PFSK-1 (cell line): ENCODE measurements at regions not wholly inside any gene's neighbourhood (a gene's known extent, or its start where the extent isn't known, plus 50 kb on each side); places are given as distances from the start of the nearest gene placed in this dataset.

Experiments
- FOXP2 ChIP-seq: optimal IDR thresholded peaks from 2 replicates; pipeline ENCODE3; 2011; ENCODE audit warnings: borderline replicate concordance, control low read depth, inconsistent platforms; ENCODE audit not compliant: insufficient read depth; ENCODE audit errors: extremely low read length, extremely low read depth
- POLR2AphosphoS5 ChIP-seq: IDR thresholded peaks from 2 replicates; pipeline ENCODE4 v1.6.1; 2012; ENCODE audit warnings: low read depth, mild to moderate bottlenecking, control low read depth, low read length, moderate library complexity
- SIN3A ChIP-seq: IDR thresholded peaks from 2 replicates; pipeline ENCODE4 v1.6.1; 2012; ENCODE audit warnings: mild to moderate bottlenecking, low read length, moderate library complexity, borderline replicate concordance; ENCODE audit not compliant: insufficient read depth
- TAF1 ChIP-seq: IDR thresholded peaks from 2 replicates; pipeline ENCODE4 v1.6.1; 2012; ENCODE audit warnings: low read length, control low read depth, borderline replicate concordance; ENCODE audit not compliant: insufficient read depth
- TF ChIP-seq, protein P1 (sequence below), 2 experiments: IDR thresholded peaks; 2 replicates each; pipeline versions ENCODE4 v1.6.1 to v1.8.0; 2011 to 2012; ENCODE audit warnings: low read depth in 2 of 2, low read length in 2 of 2, control low read depth in 1 of 2, inconsistent platforms in 1 of 2, mild to moderate bottlenecking in 1 of 2, moderate library complexity in 1 of 2; ENCODE audit not compliant: insufficient read depth in 1 of 2

DNA sequence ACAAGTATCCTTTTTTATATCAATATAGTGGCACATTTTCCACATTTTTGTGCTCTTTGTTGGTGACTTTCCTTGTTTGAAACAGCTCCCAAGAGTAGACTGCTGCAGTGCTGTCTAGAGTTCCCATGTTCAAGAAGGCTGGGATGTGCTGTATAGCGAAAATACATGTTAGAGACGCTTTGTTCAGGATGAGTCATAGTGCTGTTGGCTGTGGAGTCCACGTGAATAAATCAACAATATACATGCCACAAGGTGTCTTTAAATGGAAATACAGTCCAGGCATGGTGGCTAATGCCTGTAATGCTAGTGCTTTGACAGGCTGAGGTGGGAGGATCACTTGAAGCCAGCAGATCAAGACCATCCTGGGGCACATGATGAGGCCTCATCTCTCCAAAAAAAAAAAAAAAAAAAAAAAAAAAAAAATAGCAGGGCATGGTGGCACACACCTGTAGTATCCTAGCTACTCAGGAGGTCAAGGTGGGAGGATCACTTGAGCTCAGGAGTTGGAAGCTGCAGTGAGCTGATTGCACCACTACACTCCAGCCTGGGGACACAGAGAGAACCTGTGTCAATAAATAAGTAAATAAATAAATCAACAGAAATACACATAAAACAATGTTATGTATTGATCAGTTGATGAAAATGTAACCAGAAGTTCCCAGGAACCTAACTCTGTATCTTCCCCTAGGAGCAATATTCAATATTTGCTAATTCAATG, 256.8 kb upstream of the STS start:
- TF ChIP-seq POLR2AphosphoS5: no peak
- TF ChIP-seq FOXP2: no peak
- TF ChIP-seq, protein P1, sequence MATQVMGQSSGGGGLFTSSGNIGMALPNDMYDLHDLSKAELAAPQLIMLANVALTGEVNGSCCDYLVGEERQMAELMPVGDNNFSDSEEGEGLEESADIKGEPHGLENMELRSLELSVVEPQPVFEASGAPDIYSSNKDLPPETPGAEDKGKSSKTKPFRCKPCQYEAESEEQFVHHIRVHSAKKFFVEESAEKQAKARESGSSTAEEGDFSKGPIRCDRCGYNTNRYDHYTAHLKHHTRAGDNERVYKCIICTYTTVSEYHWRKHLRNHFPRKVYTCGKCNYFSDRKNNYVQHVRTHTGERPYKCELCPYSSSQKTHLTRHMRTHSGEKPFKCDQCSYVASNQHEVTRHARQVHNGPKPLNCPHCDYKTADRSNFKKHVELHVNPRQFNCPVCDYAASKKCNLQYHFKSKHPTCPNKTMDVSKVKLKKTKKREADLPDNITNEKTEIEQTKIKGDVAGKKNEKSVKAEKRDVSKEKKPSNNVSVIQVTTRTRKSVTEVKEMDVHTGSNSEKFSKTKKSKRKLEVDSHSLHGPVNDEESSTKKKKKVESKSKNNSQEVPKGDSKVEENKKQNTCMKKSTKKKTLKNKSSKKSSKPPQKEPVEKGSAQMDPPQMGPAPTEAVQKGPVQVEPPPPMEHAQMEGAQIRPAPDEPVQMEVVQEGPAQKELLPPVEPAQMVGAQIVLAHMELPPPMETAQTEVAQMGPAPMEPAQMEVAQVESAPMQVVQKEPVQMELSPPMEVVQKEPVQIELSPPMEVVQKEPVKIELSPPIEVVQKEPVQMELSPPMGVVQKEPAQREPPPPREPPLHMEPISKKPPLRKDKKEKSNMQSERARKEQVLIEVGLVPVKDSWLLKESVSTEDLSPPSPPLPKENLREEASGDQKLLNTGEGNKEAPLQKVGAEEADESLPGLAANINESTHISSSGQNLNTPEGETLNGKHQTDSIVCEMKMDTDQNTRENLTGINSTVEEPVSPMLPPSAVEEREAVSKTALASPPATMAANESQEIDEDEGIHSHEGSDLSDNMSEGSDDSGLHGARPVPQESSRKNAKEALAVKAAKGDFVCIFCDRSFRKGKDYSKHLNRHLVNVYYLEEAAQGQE (IDR thresholded peaks at IDR 0.05; ENCODE audit: insufficient read depth in 1 of 2, low read depth in 2 of 2, low read length in 2 of 2): no peak
- no peak for TF ChIP-seq TAF1
- TF ChIP-seq SIN3A: no peak
